ENCODE measurements at regions not wholly inside any gene's neighbourhood (a gene's known extent, or its start where the extent isn't known, plus 50 kb on each side); places are given as distances from the start of the nearest gene placed in this dataset.

DNA sequence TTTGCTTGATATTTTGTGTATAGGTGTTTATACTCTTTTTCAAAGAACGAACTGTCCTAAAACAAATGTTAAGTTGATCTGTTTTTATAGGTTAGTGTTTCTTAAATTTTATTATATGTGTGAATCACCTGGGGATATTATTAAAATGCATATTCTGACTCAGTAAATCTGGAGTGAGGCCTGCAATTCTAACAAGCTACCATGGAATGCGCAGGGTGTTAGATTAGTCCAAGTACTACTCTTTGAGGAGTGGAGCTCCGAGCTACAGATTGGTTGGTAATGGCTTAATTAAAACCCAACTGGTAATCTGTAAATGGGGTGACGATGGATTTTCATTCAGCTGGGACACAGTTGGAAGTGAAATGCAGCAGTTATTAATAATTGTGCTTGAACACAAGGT is 214.1 kb upstream of the UFM1 start:
- Histone ChIP-seq H2BK120ac (ENCODE audit: low read depth, low read length) (no peak overlapping the region), H3K4me1 (ENCODE audit: control insufficient read depth, insufficient read depth, low read length) (no peaks in the 10 kb centered on the region), H2BK20ac (ENCODE audit: low read depth, low read length) (no peak overlapping the region), H3K79me1 (ENCODE audit: low read depth in 1 of 2, low read length in 2 of 2) (no peaks in the 10 kb centered on the region), H3K9me1 (ENCODE audit: insufficient read depth, low read length) (no peaks in the 10 kb centered on the region), H3K56ac (ENCODE audit: extremely low read depth, insufficient read depth, low read length) (no peak overlapping the region), H3K14ac (replicated peaks; ENCODE audit: low read depth, low read length) (no peak overlapping the region), H3K27ac (ENCODE audit: insufficient read depth, low read length) (no peak overlapping the region), H2AFZ (replicated peaks; ENCODE audit: low read length, poor library complexity) (no peak overlapping the region), H3K4me3 (ENCODE audit: insufficient read depth, low read depth, low read length) (no peak overlapping the region), H3K9ac (ENCODE audit: low read depth, low read length) (no peak overlapping the region), H2BK5ac (ENCODE audit: low read depth, low read length, poor library complexity, severe bottlenecking) (no peak overlapping the region), H3K18ac (ENCODE audit: low read depth, low read length) (no peak overlapping the region), H4K8ac (ENCODE audit: low read depth in 2 of 2, low read length in 2 of 2) (no peak overlapping the region), H3K4me2 (ENCODE audit: low read depth, low read length) (no peak overlapping the region), H2AK5ac (ENCODE audit: low read depth, low read length) (no peak overlapping the region), H3K27me3 (ENCODE audit: control insufficient read depth, insufficient read depth, low read length) (no peaks in the 10 kb centered on the region), H3K4ac (ENCODE audit: low read depth, low read length) (no peak overlapping the region), H2AK9ac (replicated peaks; ENCODE audit: low read depth, low read length, poor library complexity) (no peak overlapping the region), H3K23ac (ENCODE audit: low read depth, low read length) (no peak overlapping the region), H3K9me3 (ENCODE audit: control insufficient read depth, insufficient read depth, low read length) (no peaks in the 10 kb centered on the region), H3K36me3 (ENCODE audit: control insufficient read depth, insufficient read depth, low read length) (no peaks in the 10 kb centered on the region), H4K5ac (ENCODE audit: low read depth, low read length) (no peak overlapping the region), H4K20me1 (ENCODE audit: insufficient read depth, low read length) (no peaks in the 10 kb centered on the region), H4K91ac (ENCODE audit: insufficient read depth, low read depth, low read length) (no peak overlapping the region), H2BK15ac (ENCODE audit: low read depth, low read length) (no peak overlapping the region)
- dilution Hi-C loops (cut with HindIII; ENCODE audit: low sequenced_read_pairs, unreplicated experiment), result no loop called here
- POLR2A ChIA-PET (ENCODE audit: unreplicated experiment), result no interaction called here
- in situ Hi-C loops (cut with MboI; ENCODE audit: low sequenced_read_pairs), result no loop called here
- no TSS peak for BruUV-seq (replicated peaks)
- ATAC-seq (ENCODE audit: low read depth) (no peak), DNase-seq (no peak)
- CTCF ChIA-PET, result no interaction called here
- intact Hi-C loops (cut with micrococcal nuclease), result no loop called here
- WGBS, 2 experiments (ENCODE audit: extremely low coverage in 2 of 2, insufficient read length in 1 of 2), result no CpG with 5 or more reads among the region's 4 CpGs
- TF ChIP-seq RCOR1 (IDR thresholded peaks at IDR 0.05; ENCODE audit: insufficient replicate concordance, low read length) (no peak), MAZ (IDR thresholded peaks at IDR 0.05; ENCODE audit: borderline replicate concordance, low read depth, low read length) (no peak), CEBPB (IDR thresholded peaks at IDR 0.05; ENCODE audit: low read depth, low read length) (no peak), RAD21 (IDR thresholded peaks at IDR 0.05; ENCODE audit: low read length) (no peak), MXI1 (IDR thresholded peaks at IDR 0.05; ENCODE audit: borderline replicate concordance, low read depth, low read length) (no peak), FOS (IDR thresholded peaks at IDR 0.05; ENCODE audit: low read depth, low read length) (no peak), SMC3 (IDR thresholded peaks at IDR 0.05; ENCODE audit: low read depth, low read length) (no peak), NFE2L2 (IDR thresholded peaks at IDR 0.05; ENCODE audit: low read depth, low read length) (no peak), RFX5 (IDR thresholded peaks at IDR 0.05; ENCODE audit: low read depth, low read length) (no peak)
- TF ChIP-seq, protein P1, sequence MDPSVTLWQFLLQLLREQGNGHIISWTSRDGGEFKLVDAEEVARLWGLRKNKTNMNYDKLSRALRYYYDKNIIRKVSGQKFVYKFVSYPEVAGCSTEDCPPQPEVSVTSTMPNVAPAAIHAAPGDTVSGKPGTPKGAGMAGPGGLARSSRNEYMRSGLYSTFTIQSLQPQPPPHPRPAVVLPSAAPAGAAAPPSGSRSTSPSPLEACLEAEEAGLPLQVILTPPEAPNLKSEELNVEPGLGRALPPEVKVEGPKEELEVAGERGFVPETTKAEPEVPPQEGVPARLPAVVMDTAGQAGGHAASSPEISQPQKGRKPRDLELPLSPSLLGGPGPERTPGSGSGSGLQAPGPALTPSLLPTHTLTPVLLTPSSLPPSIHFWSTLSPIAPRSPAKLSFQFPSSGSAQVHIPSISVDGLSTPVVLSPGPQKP (IDR thresholded peaks at IDR 0.05; ENCODE audit: borderline replicate concordance, low read depth, low read length), result no peak
- TF ChIP-seq, protein P2, sequence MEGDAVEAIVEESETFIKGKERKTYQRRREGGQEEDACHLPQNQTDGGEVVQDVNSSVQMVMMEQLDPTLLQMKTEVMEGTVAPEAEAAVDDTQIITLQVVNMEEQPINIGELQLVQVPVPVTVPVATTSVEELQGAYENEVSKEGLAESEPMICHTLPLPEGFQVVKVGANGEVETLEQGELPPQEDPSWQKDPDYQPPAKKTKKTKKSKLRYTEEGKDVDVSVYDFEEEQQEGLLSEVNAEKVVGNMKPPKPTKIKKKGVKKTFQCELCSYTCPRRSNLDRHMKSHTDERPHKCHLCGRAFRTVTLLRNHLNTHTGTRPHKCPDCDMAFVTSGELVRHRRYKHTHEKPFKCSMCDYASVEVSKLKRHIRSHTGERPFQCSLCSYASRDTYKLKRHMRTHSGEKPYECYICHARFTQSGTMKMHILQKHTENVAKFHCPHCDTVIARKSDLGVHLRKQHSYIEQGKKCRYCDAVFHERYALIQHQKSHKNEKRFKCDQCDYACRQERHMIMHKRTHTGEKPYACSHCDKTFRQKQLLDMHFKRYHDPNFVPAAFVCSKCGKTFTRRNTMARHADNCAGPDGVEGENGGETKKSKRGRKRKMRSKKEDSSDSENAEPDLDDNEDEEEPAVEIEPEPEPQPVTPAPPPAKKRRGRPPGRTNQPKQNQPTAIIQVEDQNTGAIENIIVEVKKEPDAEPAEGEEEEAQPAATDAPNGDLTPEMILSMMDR (conservative IDR thresholded peaks at IDR 0.05; ENCODE audit: low read depth, low read length), result no peak
